MM.1S (cell line): ENCODE measurements at regions not wholly inside any gene's neighbourhood (a gene's known extent, or its start where the extent isn't known, plus 50 kb on each side); places are given as distances from the start of the nearest gene placed in this dataset.
A peak's percentile ranks its signal among the peaks of the same experiment; 100 is the strongest.

Experiments used
- DNase-seq: peaks from one replicate; pipeline ENCODE4 v3.0.0-alpha.2; 2015
- H2AFZ ChIP-seq: fragments of 300-600 bp; sonication (generic); 2 replicates; pipeline ENCODE4 v1.6.0; 2016; ENCODE audit warnings: antibody characterized with exemption, low read length
- H3F3A ChIP-seq: fragments of 300-600 bp; sonication (generic); 2 replicates; pipeline ENCODE4 v1.6.1; 2016; ENCODE audit warnings: mild to moderate bottlenecking, antibody characterized with exemption, low read length, moderate library complexity, mixed read lengths; ENCODE audit not compliant: insufficient read depth
- H3K27ac ChIP-seq: fragments of 300-600 bp; sonication (generic); 2 replicates; pipeline ENCODE4 v1.5.1; 2016; ENCODE audit warnings: mild to moderate bottlenecking, low read length
- H3K27me3 ChIP-seq: fragments of 300-600 bp; sonication (generic); replicated peaks from 2 replicates; pipeline ENCODE4 v1.6.0; 2016; ENCODE audit warnings: low read length; ENCODE audit not compliant: insufficient read depth
- H3K36me3 ChIP-seq: fragments of 300-600 bp; sonication (generic); replicated peaks from 2 replicates; pipeline ENCODE4 v1.6.1; 2016; ENCODE audit warnings: mild to moderate bottlenecking, low read length, mixed read lengths; ENCODE audit not compliant: insufficient read depth
- H3K4me1 ChIP-seq: fragments of 300-600 bp; sonication (generic); 2 replicates; pipeline ENCODE4 v1.6.1; 2016; ENCODE audit warnings: low read length, mixed read lengths
- H3K4me2 ChIP-seq: fragments of 300-600 bp; sonication (generic); 2 replicates; pipeline ENCODE4 v1.6.0; 2016; ENCODE audit warnings: low read depth, low read length
- H3K4me3 ChIP-seq: fragments of 300-600 bp; sonication (generic); 2 replicates; pipeline ENCODE4 v1.5.1; 2016; ENCODE audit warnings: low read length, mixed read lengths
- H3K79me2 ChIP-seq: fragments of 300-600 bp; sonication (generic); 2 replicates; pipeline ENCODE4 v1.6.1; 2016; ENCODE audit warnings: mixed run types, low read length, mixed read lengths
- H3K9ac ChIP-seq: fragments of 300-600 bp; sonication (generic); 2 replicates; pipeline ENCODE4 v1.6.1; 2016; ENCODE audit warnings: low read length, mixed read lengths
- H3K9me2 ChIP-seq: fragments of 300-600 bp; sonication (generic); replicated peaks from 2 replicates; pipeline ENCODE4 v1.6.1; 2016; ENCODE audit warnings: mild to moderate bottlenecking, low read length, mixed read lengths; ENCODE audit not compliant: insufficient read depth
- H3K9me3 ChIP-seq: fragments of 300-600 bp; sonication (generic); replicated peaks from 2 replicates; pipeline ENCODE4 v1.6.1; 2016; ENCODE audit warnings: mild to moderate bottlenecking, low read length, mixed read lengths; ENCODE audit not compliant: insufficient read depth
- H4K20me1 ChIP-seq: fragments of 300-600 bp; sonication (generic); 2 replicates; pipeline ENCODE4 v1.6.1; 2016; ENCODE audit warnings: mild to moderate bottlenecking, low read length, moderate library complexity, mixed read lengths; ENCODE audit not compliant: insufficient read depth
- EZH2 ChIP-seq: fragments of 300-600 bp; sonication (generic); optimal IDR thresholded peaks from 2 replicates; pipeline ENCODE3; 2017; ENCODE audit warnings: low read depth, mild to moderate bottlenecking, antibody characterized with exemption, low read length, mixed read lengths
- EZH2phosphoT487 ChIP-seq: fragments of 300-600 bp; sonication (generic); IDR thresholded peaks from 2 replicates; pipeline ENCODE4 v1.6.1; 2018; ENCODE audit warnings: antibody characterized with exemption, low read length
- TF ChIP-seq, protein P1 (sequence below): fragments of 300-600 bp; sonication (generic); IDR thresholded peaks from 2 replicates; pipeline ENCODE4 v1.5.1; 2016; ENCODE audit warnings: antibody characterized with exemption, low read length, mixed read lengths

DNA sequence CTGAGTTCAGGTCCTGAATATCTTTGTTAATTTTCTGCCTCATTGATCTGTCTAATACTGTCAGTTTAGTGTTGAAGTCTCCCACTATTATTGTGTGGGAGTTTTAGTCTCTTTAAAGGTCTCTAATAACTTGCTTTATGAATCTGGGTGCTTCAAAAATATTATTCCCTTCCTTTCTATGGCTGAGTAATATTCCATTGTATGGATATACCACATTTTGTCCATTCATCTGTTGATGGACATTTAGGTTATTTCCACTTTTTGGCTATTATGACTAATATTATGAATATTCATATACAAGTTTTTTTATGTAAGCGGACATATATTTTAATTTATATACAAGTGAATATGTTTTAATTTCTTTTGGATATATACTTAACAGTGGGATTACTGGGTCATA is 82.7 kb downstream of the SDR9C7 start:
- Histone ChIP-seq H3K36me3 (no peaks in the 10 kb centered on the region), H3K27ac (no peak overlapping the region), H3K4me2 (no peak overlapping the region), H3K9me3 (no peaks in the 10 kb centered on the region), H3K9me2 (no peaks in the 10 kb centered on the region), H3K79me2 (no peaks in the 10 kb centered on the region), H3K27me3 (no peaks in the 10 kb centered on the region), H3K9ac (no peak overlapping the region), H3F3A (no peaks in the 10 kb centered on the region), H3K4me3 (no peak overlapping the region), H3K4me1 (no peaks in the 10 kb centered on the region), H2AFZ (no peak overlapping the region), H4K20me1 (no peaks in the 10 kb centered on the region)
- no peak for TF ChIP-seq EZH2
- no peak for TF ChIP-seq EZH2phosphoT487
- TF ChIP-seq, protein P1, sequence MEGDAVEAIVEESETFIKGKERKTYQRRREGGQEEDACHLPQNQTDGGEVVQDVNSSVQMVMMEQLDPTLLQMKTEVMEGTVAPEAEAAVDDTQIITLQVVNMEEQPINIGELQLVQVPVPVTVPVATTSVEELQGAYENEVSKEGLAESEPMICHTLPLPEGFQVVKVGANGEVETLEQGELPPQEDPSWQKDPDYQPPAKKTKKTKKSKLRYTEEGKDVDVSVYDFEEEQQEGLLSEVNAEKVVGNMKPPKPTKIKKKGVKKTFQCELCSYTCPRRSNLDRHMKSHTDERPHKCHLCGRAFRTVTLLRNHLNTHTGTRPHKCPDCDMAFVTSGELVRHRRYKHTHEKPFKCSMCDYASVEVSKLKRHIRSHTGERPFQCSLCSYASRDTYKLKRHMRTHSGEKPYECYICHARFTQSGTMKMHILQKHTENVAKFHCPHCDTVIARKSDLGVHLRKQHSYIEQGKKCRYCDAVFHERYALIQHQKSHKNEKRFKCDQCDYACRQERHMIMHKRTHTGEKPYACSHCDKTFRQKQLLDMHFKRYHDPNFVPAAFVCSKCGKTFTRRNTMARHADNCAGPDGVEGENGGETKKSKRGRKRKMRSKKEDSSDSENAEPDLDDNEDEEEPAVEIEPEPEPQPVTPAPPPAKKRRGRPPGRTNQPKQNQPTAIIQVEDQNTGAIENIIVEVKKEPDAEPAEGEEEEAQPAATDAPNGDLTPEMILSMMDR = no peak
- DNase-seq = no peak

DNA sequence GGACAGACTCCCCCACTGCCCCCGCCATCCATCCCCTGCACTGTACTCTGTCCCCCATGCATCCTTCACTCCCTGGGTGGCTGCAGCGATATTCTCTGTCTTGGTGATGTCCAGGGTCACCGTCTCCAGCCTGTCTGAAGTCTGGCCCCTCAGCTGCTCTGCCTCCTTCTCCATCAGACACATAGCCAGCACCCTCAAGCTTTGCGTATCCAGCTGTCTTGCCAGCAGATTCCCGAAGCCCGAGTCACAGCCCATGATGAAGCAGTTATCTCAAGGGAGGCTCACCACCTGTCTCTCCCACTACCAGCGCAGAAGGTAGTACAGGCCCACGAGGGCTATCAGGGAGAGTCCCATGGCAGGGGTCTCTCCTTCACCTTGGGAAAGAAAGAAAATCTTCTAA is 77.8 kb downstream of the HSD17B6 start:
- Histone ChIP-seq H3K9ac (no peak overlapping the region), H3K27me3 (no peaks in the 10 kb centered on the region), H2AFZ (no peak overlapping the region), H3K4me1 (no peaks in the 10 kb centered on the region), H3K4me3 (no peak overlapping the region), H3F3A (no peaks in the 10 kb centered on the region), H3K9me2 (no peaks in the 10 kb centered on the region), H3K27ac (no peak overlapping the region), H4K20me1 (no peaks in the 10 kb centered on the region), H3K36me3 (no peaks in the 10 kb centered on the region), H3K4me2 (no peak overlapping the region), H3K79me2 (no peaks in the 10 kb centered on the region), H3K9me3 (no peaks in the 10 kb centered on the region)
- DNase-seq = no peak
- TF ChIP-seq EZH2phosphoT487 (no peak), EZH2 (no peak)
- TF ChIP-seq, protein P1 = no peak

GRCh38 chr12:56839915-56840325 is 76.8 kb downstream of the HSD17B6 start:
- H3K36me3 ChIP-seq = no peaks in the 10 kb centered on the region
- H3K9ac ChIP-seq = no peak overlapping the region
- H3K27me3 ChIP-seq = no peaks in the 10 kb centered on the region
- H3K79me2 ChIP-seq = no peaks in the 10 kb centered on the region
- H3K27ac ChIP-seq = no peak overlapping the region
- peak; percentile 55 for DNase-seq
- no peak overlapping the region for H2AFZ ChIP-seq
- H3K4me1 ChIP-seq = no peaks in the 10 kb centered on the region
- no peaks in the 10 kb centered on the region for H4K20me1 ChIP-seq
- no peak overlapping the region for H3K4me2 ChIP-seq
- H3K9me3 ChIP-seq = no peaks in the 10 kb centered on the region
- TF ChIP-seq, protein P1 = peak; percentile 71
- TF ChIP-seq EZH2 = no peak
- H3F3A ChIP-seq = no peaks in the 10 kb centered on the region
- no peak overlapping the region for H3K4me3 ChIP-seq
- no peaks in the 10 kb centered on the region for H3K9me2 ChIP-seq

- no peak overlapping the region for H3K9ac ChIP-seq
- H3F3A ChIP-seq = no peaks in the 10 kb centered on the region
- H3K4me1 ChIP-seq = no peaks in the 10 kb centered on the region
- H3K9me3 ChIP-seq = no peaks in the 10 kb centered on the region
- H3K27ac ChIP-seq = no peak overlapping the region
- TF ChIP-seq EZH2 (no peak), EZH2phosphoT487 (no peak)
- TF ChIP-seq, protein P1 = no peak
- no peaks in the 10 kb centered on the region for H3K27me3 ChIP-seq
- H2AFZ ChIP-seq = no peak overlapping the region
- no peak overlapping the region for H3K4me3 ChIP-seq
- H3K9me2 ChIP-seq = no peaks in the 10 kb centered on the region
- H3K79me2 ChIP-seq = no peaks in the 10 kb centered on the region
- no peaks in the 10 kb centered on the region for H3K36me3 ChIP-seq
- no peaks in the 10 kb centered on the region for H4K20me1 ChIP-seq
- no peak overlapping the region for H3K4me2 ChIP-seq
- DNase-seq = no peak
These were observed 76.3 kb downstream of the HSD17B6 start for GRCh38 chr12:56839489-56839848.
